Right hindlimb (tissue), 1 donor: ENCODE measurements at regions not wholly inside any gene's neighbourhood (a gene's known extent, or its start where the extent isn't known, plus 50 kb on each side); places are given as distances from the start of the nearest gene placed in this dataset.
"Not testable (repeated sequence)": the region's sequence is repeated elsewhere in the genome, so short reads cannot be mapped to it uniquely, and the experiment has no call there.

Experiments
- DNase-seq: peaks from one replicate; pipeline ENCODE4 v3.0.0-alpha.2; 2018

- no peak for DNase-seq
Measured at GRCh38 chr2:234719116-234719716, 222.3 kb upstream of the ARL4C start.

- DNase-seq, result no peak
Measured at GRCh38 chr2:234716271-234716670, 219.4 kb upstream of the ARL4C start.

- DNase-seq, result no peak
Measured at GRCh38 chr2:234715671-234716250, 218.9 kb upstream of the ARL4C start.

GRCh38 chr2:234714711-234715110 is 217.8 kb upstream of the ARL4C start:
- no peak for DNase-seq

GRCh38 chr2:234712421-234712935 is 215.6 kb upstream of the ARL4C start:
- no peak for DNase-seq

GRCh38 chr2:234711308-234711707 is 214.4 kb upstream of the ARL4C start:
- no peak for DNase-seq

GRCh38 chr2:234710587-234710986 is 213.7 kb upstream of the ARL4C start:
- DNase-seq, result no peak

GRCh38 chr2:234710066-234710465 is 213.2 kb upstream of the ARL4C start:
- DNase-seq, result no peak

- DNase-seq, result no peak
Measured at GRCh38 chr2:234708717-234709116, 211.8 kb upstream of the ARL4C start.

- no peak for DNase-seq
Measured at GRCh38 chr2:234708091-234708683, 211.3 kb upstream of the ARL4C start.

- no peak for DNase-seq
Measured at GRCh38 chr2:234706086-234706485, 209.2 kb upstream of the ARL4C start.

- no peak for DNase-seq
Measured at GRCh38 chr2:234705108-234705507, 208.2 kb upstream of the ARL4C start.

- DNase-seq, result no peak
Measured at GRCh38 chr2:234703258-234703657, 206.4 kb upstream of the ARL4C start.

GRCh38 chr2:234702731-234703225 is 205.9 kb upstream of the ARL4C start:
- DNase-seq, result no peak

- no peak for DNase-seq
Measured at GRCh38 chr2:234701841-234702240, 205.0 kb upstream of the ARL4C start.

- no peak for DNase-seq
Measured at GRCh38 chr2:234701421-234701820, 204.5 kb upstream of the ARL4C start.

- DNase-seq, result no peak
Measured at GRCh38 chr2:234699456-234699855, 202.6 kb upstream of the ARL4C start.

GRCh38 chr2:234697300-234697876 is 200.5 kb upstream of the ARL4C start:
- DNase-seq, result not testable (repeated sequence)

- DNase-seq, result no peak
Measured at GRCh38 chr2:234695981-234696380, 199.1 kb upstream of the ARL4C start.

GRCh38 chr2:234694244-234695013 is 197.5 kb upstream of the ARL4C start:
- no peak for DNase-seq

- DNase-seq, result not testable (repeated sequence)
Measured at GRCh38 chr2:234693681-234694190, 196.9 kb upstream of the ARL4C start.

GRCh38 chr2:234693191-234693590 is 196.3 kb upstream of the ARL4C start:
- not testable (repeated sequence) for DNase-seq
